GM13977 (cell line): ENCODE measurements at regions not wholly inside any gene's neighbourhood (a gene's known extent, or its start where the extent isn't known, plus 50 kb on each side); places are given as distances from the start of the nearest gene placed in this dataset.

Experiments
- DNase-seq: peaks from one replicate; pipeline ENCODE4 v3.0.0; 2012; ENCODE audit warnings: low spot score
- in situ Hi-C: fragments of 300-500 bp; cut with MboI; formaldehyde crosslinking; loops from one replicate; pipeline ENCODE4 v1.12.0; 2022; ENCODE audit warnings: low sequenced_read_pairs, low pct_unique_long_range_greater_than_20kb, mixed read lengths, inconsistent platforms; ENCODE audit not compliant: unreplicated experiment
- TF ChIP-seq, protein P1 (sequence below): IDR thresholded peaks from 2 replicates; pipeline ENCODE4 v1.5.1; 2012; ENCODE audit warnings: mild to moderate bottlenecking, control low read depth; ENCODE audit not compliant: insufficient read depth; ENCODE audit errors: extremely low read depth, missing control alignments

DNA sequence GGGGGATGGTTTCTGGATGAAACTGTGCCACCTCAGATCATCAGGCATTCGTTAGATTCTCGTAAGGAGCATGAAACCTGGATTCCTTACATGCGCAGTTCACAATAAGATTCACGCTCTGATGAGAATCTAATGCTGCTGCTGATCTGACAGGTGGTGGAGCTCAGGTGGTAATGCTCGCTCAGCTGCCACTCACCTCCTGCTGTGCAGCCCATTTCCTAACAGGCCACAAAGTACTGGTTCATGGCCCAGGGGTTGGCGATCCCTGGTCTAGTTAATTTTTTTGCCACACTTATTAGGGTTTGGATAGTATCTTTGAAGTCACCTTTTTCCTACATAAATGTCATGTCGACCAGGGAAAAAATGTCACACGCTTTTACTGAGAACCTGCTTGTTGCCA, 96.8 kb upstream of the MLIP start:
- in situ Hi-C loops: no loop called here
- TF ChIP-seq, protein P1, sequence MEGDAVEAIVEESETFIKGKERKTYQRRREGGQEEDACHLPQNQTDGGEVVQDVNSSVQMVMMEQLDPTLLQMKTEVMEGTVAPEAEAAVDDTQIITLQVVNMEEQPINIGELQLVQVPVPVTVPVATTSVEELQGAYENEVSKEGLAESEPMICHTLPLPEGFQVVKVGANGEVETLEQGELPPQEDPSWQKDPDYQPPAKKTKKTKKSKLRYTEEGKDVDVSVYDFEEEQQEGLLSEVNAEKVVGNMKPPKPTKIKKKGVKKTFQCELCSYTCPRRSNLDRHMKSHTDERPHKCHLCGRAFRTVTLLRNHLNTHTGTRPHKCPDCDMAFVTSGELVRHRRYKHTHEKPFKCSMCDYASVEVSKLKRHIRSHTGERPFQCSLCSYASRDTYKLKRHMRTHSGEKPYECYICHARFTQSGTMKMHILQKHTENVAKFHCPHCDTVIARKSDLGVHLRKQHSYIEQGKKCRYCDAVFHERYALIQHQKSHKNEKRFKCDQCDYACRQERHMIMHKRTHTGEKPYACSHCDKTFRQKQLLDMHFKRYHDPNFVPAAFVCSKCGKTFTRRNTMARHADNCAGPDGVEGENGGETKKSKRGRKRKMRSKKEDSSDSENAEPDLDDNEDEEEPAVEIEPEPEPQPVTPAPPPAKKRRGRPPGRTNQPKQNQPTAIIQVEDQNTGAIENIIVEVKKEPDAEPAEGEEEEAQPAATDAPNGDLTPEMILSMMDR: no peak
- no peak for DNase-seq

DNA sequence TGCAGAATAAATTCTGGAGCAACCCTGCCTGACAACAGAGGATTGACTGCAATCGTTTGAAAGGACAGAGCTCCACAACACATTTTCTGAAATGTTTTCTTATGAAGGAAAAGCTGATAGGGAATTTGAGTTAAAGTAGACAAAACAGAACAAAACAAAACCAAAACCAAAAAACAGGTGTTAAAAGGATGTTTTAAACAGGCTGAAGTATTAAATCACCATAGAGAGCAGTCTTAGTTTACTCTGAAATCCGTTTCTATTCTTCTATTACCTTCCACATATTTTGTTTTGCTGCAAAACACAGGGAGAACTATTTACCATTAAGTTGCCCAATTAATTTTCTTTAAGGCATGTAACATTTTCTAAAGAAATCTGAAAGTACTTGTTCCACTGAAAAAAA, 93.4 kb upstream of the MLIP start:
- DNase-seq: no peak
- TF ChIP-seq, protein P1: no peak
- in situ Hi-C loops: no loop called here

DNA sequence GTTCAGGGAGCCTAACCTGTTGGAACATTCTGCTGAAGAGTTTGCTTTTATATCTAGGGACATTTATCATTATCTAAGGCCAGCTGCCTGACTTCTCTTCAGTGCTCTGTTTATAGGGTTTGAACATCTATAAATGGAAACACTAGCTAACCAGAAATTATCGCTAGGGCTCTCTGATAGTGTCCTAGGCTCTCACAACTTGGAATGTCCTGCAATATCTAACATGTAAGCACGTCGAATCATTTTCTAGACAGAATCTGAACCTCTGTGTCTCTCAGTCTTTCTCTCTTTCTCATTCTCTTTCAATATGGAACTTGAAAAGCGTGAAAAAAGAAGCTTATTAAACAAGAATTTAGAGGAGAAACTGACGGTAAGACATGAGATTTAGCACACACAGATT, 92.5 kb upstream of the MLIP start:
- no peak for DNase-seq
- in situ Hi-C loops: no loop called here
- TF ChIP-seq, protein P1: no peak

DNA sequence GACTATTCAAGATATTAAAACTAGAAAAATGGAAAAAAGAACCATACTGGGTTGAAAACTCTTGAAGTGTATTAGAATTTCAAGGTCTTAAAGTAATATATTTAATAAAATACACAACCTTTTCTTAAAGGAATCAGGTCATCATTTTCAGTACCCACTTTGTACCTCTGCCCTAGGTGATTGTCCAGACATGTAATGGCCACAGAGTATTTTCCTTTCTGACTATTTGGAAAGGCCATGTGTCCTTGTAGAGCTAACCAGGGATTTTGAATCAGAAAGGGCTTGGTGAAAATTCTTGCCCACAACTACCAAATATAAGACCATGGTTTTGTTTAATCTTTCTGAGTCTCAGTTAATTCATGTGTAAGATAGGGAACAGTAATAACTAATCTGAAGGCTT, 91.4 kb upstream of the MLIP start:
- TF ChIP-seq, protein P1: no peak
- in situ Hi-C loops: no loop called here

DNA sequence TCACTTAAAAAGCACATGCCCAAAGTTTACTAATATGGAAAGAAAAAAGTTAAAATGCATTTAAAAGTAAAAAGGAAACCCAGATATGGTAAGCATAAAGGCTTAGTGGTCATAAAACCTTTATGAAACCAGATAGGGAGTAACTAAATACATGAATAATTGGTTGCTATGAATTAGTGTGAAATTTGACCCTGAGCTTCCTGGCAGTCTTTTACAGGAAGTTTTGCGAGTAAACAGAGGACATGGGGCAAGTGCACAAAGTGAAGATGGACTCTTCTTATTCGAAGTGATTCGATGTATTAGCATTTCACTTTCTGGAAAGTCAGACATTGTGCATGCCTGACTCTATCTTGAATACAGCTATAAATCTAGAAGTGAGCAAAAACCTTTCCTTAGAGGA, 90.9 kb upstream of the MLIP start:
- DNase-seq: no peak
- in situ Hi-C loops: no loop called here
- TF ChIP-seq, protein P1: no peak

More for the DNA sequence above, 91.4 kb upstream of the MLIP start:
- no peak for DNase-seq

DNA sequence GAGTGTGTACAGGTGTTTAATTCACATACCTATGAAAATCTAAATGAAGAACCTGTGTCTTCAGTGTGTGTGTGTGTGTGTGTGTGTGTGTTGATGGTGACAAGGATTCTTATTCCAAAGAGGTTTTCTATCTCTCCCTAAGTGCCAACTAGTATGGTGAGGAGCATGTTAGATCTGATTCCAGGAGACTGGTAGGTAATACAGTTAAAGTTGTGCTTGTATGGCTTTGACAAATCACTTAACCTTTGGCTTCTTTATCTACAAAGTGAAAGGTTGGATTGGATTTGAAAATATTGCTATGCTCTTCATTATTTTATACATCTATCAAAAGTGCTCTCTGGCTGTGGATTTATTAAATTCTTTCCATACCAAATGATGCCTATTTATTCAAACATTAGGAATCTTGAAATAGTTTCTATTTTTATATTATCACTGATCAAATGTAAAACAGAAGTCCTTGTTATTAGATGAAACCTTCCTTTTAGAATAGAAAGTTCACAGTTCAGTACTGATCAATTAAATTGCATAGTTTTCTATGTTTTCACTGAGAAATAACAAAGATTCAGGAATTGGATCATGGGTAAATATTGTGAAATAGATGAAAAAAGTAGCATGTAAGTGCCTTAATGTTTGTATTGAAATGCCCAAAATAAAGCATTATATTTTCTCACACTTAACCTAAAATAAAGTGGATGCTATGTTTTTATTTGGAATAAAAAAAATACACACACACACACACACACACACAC, 84.4 kb upstream of the MLIP start:
- in situ Hi-C loops: no loop called here

More for the DNA sequence above, 84.4 kb upstream of the MLIP start:
- DNase-seq: no peak
- TF ChIP-seq, protein P1: no peak
